Embryonic facial prominence (tissue), 1 donor: ENCODE measurements at regions not wholly inside any gene's neighbourhood (a gene's known extent, or its start where the extent isn't known, plus 50 kb on each side); places are given as distances from the start of the nearest gene placed in this dataset.
"Not testable (repeated sequence)": the region's sequence is repeated elsewhere in the genome, so short reads cannot be mapped to it uniquely, and the experiment has no call there.

Experiments
- DNase-seq: peaks from one replicate; pipeline ENCODE4 v3.0.0-alpha.2; 2016; ENCODE audit errors: extremely low spot score

DNA sequence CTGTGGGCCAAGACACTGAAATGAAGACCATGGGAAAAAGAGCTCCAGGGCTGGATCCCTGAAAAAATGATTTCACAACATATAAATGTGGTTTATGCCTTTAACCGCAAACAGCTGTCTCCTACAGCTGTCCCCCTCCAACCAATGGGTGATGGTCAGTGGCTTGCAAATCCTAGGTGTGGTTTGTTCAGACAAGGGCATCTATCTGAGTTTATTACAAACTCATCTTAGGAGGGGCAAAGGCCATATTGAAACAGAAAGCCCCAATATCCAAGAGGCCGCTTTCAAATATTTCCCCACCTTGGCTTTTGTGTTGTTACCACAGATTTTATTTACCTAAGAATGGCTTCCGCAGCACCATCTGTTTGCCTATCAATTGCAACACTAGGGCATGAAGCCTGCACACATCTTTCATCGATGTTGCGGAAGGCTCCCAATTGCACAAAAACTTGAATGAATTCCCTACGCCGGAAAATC is 503.6 kb upstream of the AMELY start:
- no peak for DNase-seq

DNA sequence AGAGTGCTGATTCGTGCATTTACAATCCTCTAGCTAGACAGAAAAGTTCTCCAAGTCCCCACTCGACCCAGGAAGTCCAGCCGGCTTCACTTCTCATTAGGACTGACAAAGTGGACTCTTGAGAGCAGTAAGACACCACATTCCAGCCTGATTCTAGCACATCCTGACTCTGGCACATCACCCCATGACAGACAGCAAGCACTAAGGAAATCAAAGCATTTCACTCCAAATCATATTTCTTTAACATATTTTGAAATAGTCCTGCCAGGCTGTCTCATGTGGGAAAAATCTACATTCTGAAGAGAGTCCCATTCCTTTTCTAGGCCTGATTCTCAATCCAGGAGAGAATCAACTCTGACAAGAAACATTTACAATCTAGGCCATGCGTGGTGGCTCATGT is 478.5 kb upstream of the AMELY start:
- no peak for DNase-seq

DNA sequence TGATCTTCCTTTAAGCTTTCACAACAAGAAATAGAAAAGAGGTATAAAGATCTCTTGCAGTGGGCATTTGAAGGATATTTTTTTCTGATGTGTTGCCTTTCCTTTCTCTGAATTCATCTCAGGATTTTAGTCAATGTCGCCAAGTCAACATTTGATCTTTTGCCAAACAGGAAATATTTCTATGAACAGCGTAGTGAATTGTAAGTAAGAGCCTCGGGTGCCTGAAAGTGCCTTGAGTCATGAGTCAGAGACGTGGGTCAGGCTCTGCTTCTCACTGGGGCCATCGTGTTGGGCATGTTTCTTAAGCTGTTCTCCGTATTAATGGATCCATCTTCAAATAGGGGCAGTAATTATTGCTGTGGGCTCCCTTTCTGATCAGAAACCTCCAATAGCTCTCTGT is 471.4 kb upstream of the AMELY start:
- no peak for DNase-seq

DNA sequence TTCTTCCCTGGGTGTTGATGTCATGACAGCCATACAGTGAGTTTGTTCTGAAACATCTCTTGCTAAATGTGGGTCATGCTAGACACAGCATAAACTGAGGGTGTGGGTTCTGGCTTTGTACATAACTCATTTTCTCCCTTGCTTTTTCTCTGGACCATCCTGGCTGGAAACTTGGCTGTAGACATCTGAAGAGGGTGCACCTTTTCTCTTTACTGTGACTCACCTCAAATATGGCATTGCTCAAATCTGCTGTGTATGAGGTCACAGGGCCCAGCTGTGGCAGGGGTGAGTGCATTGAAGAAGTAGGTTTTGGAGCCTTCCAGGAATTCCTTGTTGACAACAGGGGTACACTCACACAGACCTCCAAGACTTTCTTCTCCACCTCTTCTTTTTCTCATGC is 465.5 kb upstream of the AMELY start:
- no peak for DNase-seq

- DNase-seq = not testable (repeated sequence)
Observed at GRCh38 chrY:7374485-7374884, 462.9 kb upstream of the AMELY start.

DNA sequence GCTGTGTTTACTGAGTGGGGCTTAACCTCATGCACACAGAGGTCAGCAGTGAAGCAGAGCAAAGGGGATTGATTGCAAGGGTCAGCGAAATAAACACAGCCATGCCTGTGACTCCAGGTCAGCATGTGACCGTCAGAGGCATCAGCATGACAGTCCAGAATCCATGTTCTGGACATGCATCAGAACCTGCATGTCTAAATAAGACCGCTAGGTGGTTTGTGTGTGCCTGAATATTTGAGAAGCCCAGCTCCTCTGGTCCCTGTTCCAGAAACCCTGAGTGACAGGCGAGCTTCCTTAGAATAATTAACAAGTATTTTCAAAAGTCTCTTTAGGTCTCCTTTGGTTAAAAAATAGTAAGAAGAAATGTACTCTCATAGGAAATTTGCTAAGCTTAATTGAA is 460.4 kb upstream of the AMELY start:
- DNase-seq = not testable (repeated sequence)

DNA sequence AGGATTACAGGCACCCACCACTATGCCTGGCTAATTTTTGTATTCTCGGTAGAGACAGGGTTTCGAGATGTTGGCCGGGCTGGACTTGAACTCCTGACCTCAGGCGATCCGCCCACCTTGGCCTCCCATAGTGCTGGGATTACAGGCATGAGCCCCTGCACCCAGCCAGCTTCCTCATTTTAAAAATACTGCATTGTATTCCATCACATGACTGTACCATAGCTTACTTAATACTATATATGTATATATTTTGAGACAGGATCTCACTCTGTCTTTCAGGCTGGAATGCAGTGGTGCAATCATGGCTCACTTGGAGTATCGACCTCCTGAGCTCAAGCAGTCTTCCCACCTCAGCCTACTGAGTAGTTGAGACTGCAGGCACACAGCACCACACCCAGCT is 459.5 kb upstream of the AMELY start:
- not testable (repeated sequence) for DNase-seq

- DNase-seq = no peak
Observed at GRCh38 chrY:7359520-7359919, 448.0 kb upstream of the AMELY start.

DNA sequence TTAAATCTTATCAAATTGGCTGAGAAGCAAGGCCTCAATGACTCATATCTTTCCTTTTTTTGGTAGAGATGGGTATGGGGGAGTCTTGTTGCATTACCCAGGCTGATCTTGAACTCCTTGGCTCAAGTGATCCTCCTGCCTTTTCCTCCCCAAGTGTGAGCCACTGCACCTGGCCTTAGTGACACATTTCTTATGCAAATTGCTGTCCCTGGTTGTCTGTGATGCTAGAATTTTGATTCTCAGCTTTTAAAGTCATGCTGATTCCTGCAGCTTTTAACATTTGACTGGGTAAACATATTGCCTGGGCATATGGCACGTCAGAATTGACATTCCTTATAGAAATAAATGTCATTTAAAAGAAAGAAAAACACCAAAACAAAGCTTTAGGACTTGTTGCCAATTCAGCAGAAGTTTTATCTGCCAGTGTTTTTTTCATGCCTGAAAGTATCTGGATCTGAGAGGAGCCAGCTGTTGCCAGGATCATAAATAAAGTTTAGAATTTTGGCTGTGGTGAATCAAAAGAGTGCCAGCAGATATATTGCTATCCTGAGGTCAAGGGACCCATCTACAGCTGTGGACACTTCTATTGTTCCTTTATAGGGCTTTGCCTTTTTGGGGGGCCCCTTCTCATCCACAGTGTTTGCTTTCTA is 446.7 kb upstream of the AMELY start:
- DNase-seq = no peak

- DNase-seq = not testable (repeated sequence)
Observed at GRCh38 chrY:7355891-7356290, 444.3 kb upstream of the AMELY start.

DNA sequence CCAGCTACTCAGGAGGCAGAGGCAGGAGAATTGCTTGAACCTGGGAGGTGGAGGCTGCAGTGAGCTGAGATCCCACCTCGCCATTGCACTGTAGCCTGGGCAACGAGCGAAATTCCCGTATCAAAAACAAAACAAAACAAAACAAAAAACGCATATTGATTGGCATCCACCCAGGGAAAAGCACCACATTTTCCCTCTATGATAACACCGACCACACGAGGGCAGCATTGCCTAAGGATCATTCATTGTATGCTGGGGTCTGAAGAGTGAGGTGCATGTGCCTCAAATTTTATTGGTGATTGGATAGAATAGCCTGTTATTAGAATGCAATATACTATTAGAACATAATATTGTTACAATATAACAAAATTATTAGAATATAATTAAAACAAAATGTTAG is 433.1 kb upstream of the AMELY start:
- no peak for DNase-seq

DNA sequence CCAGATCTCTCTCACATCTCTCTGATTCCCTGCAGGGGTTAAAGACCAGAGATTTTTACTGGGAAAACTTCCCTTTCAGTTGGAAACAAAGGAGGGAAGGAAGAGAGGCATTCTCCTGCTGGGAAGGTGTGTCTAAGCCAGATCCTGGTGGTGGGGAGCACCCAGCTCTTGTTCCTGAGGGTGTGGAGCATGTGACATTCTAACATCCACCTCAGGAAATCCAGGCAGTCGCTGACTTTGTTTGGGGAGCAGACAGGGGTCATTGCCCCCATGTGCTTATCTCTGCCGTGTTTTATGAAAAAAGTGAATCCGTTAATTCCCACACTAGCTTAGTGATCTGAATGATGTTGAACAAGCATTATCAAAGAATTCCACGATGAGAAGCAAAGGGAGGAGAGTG is 431.7 kb upstream of the AMELY start:
- DNase-seq = no peak

DNA sequence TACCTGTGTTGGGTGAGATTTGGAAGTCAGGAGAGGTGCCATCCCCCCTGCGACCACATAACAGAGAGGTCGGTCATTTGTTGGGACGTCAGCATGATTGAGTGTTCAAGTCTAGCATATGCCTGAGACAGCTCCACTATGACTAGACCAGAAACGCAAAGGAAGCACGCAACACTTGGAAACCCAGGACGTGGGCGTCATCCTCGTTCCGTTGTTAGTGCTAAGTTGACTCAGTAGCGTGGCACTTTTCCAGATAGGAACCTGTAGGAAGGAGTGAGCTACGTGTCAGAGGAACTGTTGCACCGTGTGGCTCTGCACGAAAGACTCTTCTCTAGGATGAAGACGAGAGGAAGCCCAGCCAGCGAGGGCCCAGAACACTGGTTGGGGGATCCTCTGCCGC is 431.2 kb upstream of the AMELY start:
- not testable (repeated sequence) for DNase-seq

DNA sequence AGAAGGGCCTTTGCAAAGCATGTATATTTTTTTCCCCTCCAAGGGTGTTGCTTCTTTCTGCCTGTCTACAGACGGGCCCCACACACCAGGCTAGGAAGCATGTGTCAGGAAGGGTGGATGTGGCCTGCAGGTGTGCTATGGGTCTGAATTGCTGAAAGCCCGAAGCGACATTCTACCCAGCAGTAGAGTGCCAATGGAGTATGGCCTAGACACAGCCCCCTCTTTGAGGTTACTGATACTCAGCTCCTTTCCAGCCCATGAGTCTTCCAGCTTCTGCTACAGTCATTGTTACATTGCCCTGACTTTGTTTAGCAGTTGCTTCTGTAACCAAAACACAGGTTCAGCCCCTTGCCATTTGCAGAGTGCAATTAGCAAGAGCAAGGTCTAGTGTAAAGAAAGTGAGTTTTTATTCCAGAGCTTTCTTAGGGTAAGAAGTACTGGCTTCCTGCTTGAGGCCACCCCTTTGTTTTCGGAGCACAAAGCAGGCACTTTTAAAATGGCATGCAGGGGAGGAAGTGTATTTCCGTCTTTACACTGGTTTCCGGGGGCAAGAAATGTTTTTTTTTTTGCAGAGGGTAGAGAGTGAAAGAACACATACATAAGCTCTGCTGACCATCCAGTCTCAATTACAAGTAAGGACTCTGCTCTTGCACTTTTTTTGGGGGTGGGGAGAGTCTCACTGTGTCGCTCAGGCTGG is 428.0 kb upstream of the AMELY start:
- DNase-seq = no peak

- no peak for DNase-seq
Observed at GRCh38 chrY:7336023-7336873, 424.7 kb upstream of the AMELY start.

DNA sequence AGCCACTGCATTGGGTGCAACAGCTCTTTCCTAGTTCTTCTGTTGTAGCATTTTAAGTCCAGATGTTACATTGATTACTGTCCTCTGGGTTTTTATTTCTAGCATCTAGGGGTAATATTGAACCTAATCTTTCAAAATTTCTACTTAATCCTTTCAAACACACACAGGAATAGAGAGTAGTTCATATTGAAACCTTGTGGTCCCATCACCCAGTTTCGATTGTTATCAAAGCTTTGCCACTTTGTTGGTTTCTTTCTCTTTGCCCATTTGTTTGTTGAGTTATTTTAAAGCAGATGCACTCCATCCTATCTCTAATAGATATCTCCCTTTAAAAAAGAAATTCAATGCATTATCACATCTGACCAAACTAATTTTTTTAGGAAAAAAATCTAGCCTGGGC is 422.9 kb upstream of the AMELY start:
- DNase-seq = no peak

GRCh38 chrY:7326296-7327246 is 415.0 kb upstream of the AMELY start:
- DNase-seq = no peak

GRCh38 chrY:7325531-7325930 is 414.0 kb upstream of the AMELY start:
- DNase-seq = no peak

DNA sequence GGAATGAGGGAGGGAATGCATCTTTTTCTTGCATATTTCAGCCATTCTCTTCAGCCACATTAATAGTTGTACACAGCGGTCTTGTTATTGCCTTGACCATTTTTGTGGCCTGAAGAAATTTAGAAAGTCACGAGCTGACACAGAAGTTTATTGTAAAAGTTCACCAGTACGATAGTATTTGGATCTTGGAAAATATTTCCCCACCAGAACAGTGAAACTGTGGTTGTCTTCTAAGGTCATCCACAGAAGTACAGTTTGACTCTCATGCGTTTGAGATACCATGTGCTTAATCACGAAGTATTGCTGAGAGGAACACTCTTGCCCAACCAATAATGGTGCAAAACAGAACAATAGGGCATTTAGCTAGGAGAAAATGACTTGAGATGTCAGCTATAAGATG is 409.2 kb upstream of the AMELY start:
- no peak for DNase-seq

DNA sequence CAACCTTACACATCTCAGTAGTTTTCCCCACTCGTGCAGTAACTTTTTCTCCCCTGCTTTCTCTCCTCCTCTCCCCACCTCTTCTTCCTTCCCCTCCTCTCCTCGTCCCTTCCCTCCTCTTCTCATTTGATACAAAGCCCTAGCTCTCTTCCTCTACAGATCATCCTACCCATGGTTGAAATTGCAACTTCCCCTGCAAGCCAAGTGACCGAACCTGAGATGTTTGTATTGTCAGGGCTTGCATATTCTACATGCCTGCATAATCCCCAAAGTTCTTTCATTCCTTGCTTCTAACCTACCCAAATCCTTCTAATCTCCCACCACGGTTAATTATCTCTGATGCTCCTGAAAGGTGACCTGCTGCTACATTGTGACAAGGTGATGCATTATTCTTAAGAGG is 408.6 kb upstream of the AMELY start:
- not testable (repeated sequence) for DNase-seq

DNA sequence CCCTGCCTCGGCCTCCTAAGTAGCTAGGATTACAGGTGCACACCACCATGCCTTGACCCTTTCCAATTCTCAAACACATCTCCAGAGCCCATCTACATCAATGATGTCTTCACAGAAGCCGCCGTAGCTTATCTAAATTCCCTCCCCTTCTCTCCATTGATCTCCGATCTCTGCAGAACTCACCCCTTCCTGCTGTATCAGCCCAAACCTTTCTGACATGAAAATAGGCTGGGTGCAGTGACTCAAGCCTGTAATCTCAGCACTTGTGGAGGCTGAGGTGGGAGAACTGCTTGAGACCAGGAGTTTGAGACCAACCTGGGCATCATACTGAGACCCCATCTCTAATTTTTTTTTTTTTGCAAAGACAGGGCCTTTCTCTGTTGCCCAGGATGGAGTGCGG is 406.6 kb upstream of the AMELY start:
- no peak for DNase-seq

GRCh38 chrY:7317571-7317970 is 406.0 kb upstream of the AMELY start:
- DNase-seq = no peak
